ENCODE measurements at regions not wholly inside any gene's neighbourhood (a gene's known extent, or its start where the extent isn't known, plus 50 kb on each side); places are given as distances from the start of the nearest gene placed in this dataset.

GRCh38 chr2:120985997-120986651 lies 250.5 kb downstream of the GLI2 start:
- Histone ChIP-seq H3K4me3 (ENCODE audit: low read depth, low read length) (no peak overlapping the region), H3K27me3 (ENCODE audit: control insufficient read depth, insufficient read depth, low read length) (no peaks in the 10 kb centered on the region), H3K9me3 (ENCODE audit: control insufficient read depth, insufficient read depth, low read length) (no peaks in the 10 kb centered on the region; the same call in none of the 2 replicates), H3K27ac (ENCODE audit: low read depth, low read length) (no peak overlapping the region)
- POLR2A ChIA-PET: no interaction called here
- no peak for TF ChIP-seq CTCF (IDR thresholded peaks at IDR 0.05; ENCODE audit: low read depth, low read length)
- DNase-seq (ENCODE audit: low read depth, low spot score): no peak
- CTCF ChIA-PET: no interaction called here

GRCh38 chr2:120986898-120987650 lies 251.4 kb downstream of the GLI2 start:
- ChIA-PET POLR2A (no interaction called here), CTCF (no interaction called here)
- Histone ChIP-seq H3K9me3 (ENCODE audit: control insufficient read depth, insufficient read depth, low read length) (no peaks in the 10 kb centered on the region; the same call in none of the 2 replicates), H3K27ac (ENCODE audit: low read depth, low read length) (no peak overlapping the region), H3K4me3 (ENCODE audit: low read depth, low read length) (no peak overlapping the region), H3K27me3 (ENCODE audit: control insufficient read depth, insufficient read depth, low read length) (no peaks in the 10 kb centered on the region)
- DNase-seq (ENCODE audit: low read depth, low spot score): no peak
- TF ChIP-seq CTCF (IDR thresholded peaks at IDR 0.05; ENCODE audit: low read depth, low read length): no peak

GRCh38 chr2:120988051-120988699 lies 252.5 kb downstream of the GLI2 start:
- no peaks in the 10 kb centered on the region for H3K27me3 ChIP-seq (ENCODE audit: control insufficient read depth, insufficient read depth, low read length)
- no peak for DNase-seq (ENCODE audit: low read depth, low spot score)
- no peaks in the 10 kb centered on the region; the same call in none of the 2 replicates for H3K9me3 ChIP-seq (ENCODE audit: control insufficient read depth, insufficient read depth, low read length)
- ChIA-PET CTCF (no interaction called here), POLR2A (no interaction called here)
- H3K27ac ChIP-seq (ENCODE audit: low read depth, low read length): no peak overlapping the region
- H3K4me3 ChIP-seq (ENCODE audit: low read depth, low read length): no peak overlapping the region
- TF ChIP-seq CTCF (IDR thresholded peaks at IDR 0.05; ENCODE audit: low read depth, low read length): no peak

- no peak overlapping the region for H3K27ac ChIP-seq (ENCODE audit: low read depth, low read length)
- ChIA-PET CTCF (no interaction called here), POLR2A (no interaction called here)
- H3K27me3 ChIP-seq (ENCODE audit: control insufficient read depth, insufficient read depth, low read length): no peaks in the 10 kb centered on the region
- TF ChIP-seq CTCF (IDR thresholded peaks at IDR 0.05; ENCODE audit: low read depth, low read length): no peak
- no peak overlapping the region for H3K4me3 ChIP-seq (ENCODE audit: low read depth, low read length)
- H3K9me3 ChIP-seq (ENCODE audit: control insufficient read depth, insufficient read depth, low read length): no peaks in the 10 kb centered on the region; the same call in none of the 2 replicates
- DNase-seq (ENCODE audit: low read depth, low spot score): no peak
Observed at GRCh38 chr2:120988700-120989511, 253.2 kb downstream of the GLI2 start.

Measured in AG04450 (cell line).